HG03457 (cell line): ENCODE measurements at regions not wholly inside any gene's neighbourhood (a gene's known extent, or its start where the extent isn't known, plus 50 kb on each side); places are given as distances from the start of the nearest gene placed in this dataset.

Source experiments
- ATAC-seq: cut with Tn5 transposase; IDR thresholded peaks from one replicate; pipeline ENCODE4 v1.9.1; 2021; ENCODE audit warnings: moderate number of reproducible peaks; ENCODE audit not compliant: unreplicated experiment

DNA sequence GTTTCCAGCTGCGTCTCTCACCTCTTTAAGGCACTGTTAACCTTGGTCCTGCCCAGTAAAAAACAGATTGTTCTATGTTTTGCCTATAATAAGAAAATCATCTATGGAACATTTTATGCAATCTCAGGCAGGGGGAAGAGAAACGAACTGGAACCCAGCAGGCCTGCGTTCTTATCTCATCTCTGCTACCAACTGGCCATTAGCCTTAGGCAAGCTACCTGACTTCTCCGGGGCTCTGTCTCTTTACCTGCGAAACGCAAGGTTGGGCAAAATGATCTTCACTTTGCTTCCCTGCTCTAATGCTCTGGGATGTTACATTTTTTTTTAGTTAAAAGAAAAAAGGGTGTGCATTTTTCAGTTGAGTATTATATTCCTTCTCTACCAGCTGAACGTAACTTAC lies 70.5 kb upstream of the WIPF1 start:
- no peak for ATAC-seq

GRCh38 chr2:174667250-174667860 lies 69.8 kb upstream of the WIPF1 start:
- ATAC-seq = no peak

DNA sequence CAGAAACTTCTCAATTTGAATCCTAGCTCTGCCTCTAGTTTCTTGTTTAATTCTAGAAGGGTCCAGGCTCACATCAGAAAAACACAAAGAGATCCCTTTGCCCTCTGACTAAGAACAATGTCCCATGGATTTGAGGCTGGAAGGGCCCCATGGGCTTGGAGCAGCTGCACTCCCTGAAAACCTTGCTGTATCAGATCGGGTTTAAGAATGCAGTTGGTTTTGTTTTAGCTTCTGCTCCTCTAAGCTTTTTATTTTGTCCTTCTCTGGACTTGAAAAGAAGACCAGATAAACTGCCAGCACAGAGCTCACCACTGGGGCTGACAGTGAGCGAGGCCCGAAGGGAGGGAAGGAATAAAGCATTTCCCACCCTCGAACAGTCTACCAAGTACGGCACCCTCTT lies 69.2 kb upstream of the WIPF1 start:
- ATAC-seq = no peak

DNA sequence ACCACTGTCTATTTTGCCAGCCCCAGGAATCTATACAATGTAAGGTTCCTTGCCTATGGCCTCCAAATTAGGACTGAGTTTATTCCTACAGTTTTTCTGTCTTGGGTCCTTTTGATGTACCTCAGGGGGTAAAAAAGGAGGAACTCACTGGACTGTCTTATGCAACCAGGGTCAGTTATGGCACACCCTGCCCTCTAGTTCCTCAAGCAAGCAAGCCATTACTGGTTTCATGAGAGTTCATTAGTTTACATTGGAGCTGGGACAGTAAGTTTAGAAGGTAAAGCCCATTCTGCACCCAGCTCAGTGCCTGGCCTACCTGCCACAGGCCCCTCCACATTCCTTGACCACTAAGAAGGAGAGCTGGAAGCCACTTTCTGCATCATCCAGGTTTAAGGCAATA lies 68.7 kb upstream of the WIPF1 start:
- ATAC-seq = no peak

- no peak for ATAC-seq
Observed at GRCh38 chr2:174664084-174664759, 66.6 kb upstream of the WIPF1 start.

GRCh38 chr2:174663550-174663949 lies 65.9 kb upstream of the WIPF1 start:
- no peak for ATAC-seq

DNA sequence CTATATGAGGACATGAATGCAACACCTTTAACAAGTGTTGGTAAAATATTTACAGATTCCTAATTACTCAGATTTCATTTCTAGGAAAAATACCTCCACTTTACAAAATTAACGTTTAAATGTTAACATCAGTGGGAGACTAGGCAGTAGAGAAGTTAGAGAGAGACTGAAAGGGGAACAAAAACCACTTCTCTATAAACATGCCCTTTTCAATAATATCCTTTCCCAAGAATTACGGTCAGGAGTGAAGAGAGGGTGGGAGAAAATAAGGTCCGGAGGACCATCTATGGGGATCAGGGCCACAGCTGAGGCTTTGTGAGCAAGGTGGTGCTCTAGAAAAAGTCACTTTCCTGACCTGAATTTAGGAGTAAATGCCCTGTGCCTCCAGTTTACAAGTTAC lies 65.3 kb upstream of the WIPF1 start:
- no peak for ATAC-seq

GRCh38 chr2:174662459-174662858 lies 64.9 kb upstream of the WIPF1 start:
- no peak for ATAC-seq

GRCh38 chr2:174660984-174661675 lies 63.5 kb upstream of the WIPF1 start:
- no peak for ATAC-seq

- no peak for ATAC-seq
Observed at GRCh38 chr2:174659069-174659900, 61.7 kb upstream of the WIPF1 start.

DNA sequence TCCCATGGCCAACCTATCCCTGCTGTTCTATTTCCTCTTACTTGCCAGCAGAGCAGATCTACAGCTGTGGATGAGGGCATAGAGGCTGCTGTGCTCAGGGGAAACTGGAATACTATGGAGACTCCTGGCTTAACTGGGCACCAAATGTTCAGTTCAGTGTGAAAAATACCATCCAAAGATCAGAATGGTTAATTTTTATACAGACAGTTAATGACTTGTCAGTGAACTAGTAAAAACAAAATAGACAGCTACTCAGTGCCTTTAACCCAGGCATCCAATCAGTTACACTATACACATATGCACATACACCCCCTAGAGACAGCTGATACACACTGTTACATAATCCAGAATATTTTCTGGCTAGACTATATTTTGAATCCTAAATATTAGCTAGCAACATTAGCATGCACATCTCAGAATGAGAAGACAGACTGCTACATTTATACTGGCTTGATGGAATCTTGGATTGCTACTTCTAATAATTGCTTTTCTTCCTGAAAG lies 59.1 kb upstream of the WIPF1 start:
- ATAC-seq = no peak

GRCh38 chr2:174656035-174656434 lies 58.4 kb upstream of the WIPF1 start:
- no peak for ATAC-seq

DNA sequence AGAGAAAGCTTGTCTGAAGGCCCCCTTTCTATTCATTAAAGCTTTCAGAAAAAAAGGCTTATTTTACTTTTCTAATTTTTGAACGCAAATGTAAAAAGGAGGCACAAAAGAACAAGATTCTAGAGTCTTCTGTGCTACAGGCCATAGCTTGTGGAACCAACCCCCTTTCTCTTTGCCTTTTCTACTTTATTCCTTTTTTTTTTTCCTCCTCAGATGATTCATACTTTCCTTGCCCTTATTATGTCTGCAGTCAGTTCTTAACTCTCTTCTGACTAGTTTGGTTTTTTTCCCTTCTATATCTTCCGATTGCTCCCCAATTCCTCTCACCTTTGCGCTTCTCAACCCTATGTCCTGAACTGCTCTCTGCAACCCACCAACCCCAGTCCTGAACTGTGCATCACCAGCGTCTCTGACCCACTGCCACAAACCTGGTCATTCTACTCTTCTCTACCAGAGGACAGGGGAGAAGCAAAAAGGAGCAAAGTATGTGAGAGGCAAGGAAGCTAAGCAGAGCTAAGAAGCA lies 56.9 kb upstream of the WIPF1 start:
- ATAC-seq = no peak

GRCh38 chr2:174648896-174649295 lies 51.3 kb upstream of the WIPF1 start:
- no peak for ATAC-seq
